Liver (tissue), 8 donors: ENCODE measurements at regions not wholly inside any gene's neighbourhood (a gene's known extent, or its start where the extent isn't known, plus 50 kb on each side); places are given as distances from the start of the nearest gene placed in this dataset.

Experiments
- DNase-seq: peaks from one replicate; pipeline ENCODE4 v3.0.0-alpha.2; 2017; ENCODE audit warnings: low spot score
- H3K27ac ChIP-seq, 2 donors: one replicate each; pipeline ENCODE4 v1.7.0; 2013; ENCODE audit warnings: inconsistent platforms in 2 of 2, low read length in 2 of 2, control low read depth in 1 of 2, low read depth in 1 of 2, mild to moderate bottlenecking in 1 of 2
- H3K27me3 ChIP-seq, 4 donors: one replicate each; pipeline versions ENCODE4 v1.6.1 to v1.7.0; 2013; ENCODE audit warnings: low read length in 3 of 4, inconsistent platforms in 1 of 4, mild to moderate bottlenecking in 1 of 4, moderate library complexity in 1 of 4; ENCODE audit not compliant: control insufficient read depth in 4 of 4, insufficient read depth in 4 of 4
- H3K36me3 ChIP-seq, 4 donors: one replicate each; pipeline versions ENCODE4 v1.6.1 to v1.7.0; 2013; ENCODE audit warnings: low read length in 3 of 4, mild to moderate bottlenecking in 3 of 4, low read depth in 1 of 4, moderate library complexity in 1 of 4; ENCODE audit not compliant: control insufficient read depth in 4 of 4, insufficient read depth in 3 of 4
- H3K4me1 ChIP-seq, 4 donors: one replicate each; pipeline versions ENCODE4 v1.6.1 to v1.7.0; 2013; ENCODE audit warnings: low read length in 3 of 4, mild to moderate bottlenecking in 3 of 4, moderate library complexity in 1 of 4; ENCODE audit not compliant: control insufficient read depth in 4 of 4, insufficient read depth in 4 of 4
- H3K4me3 ChIP-seq, 3 donors: one replicate each; pipeline versions ENCODE4 v1.6.1 to v1.7.0; 2013; ENCODE audit warnings: low read length in 3 of 3, control low read depth in 1 of 3, low read depth in 1 of 3, mild to moderate bottlenecking in 1 of 3
- H3K9ac ChIP-seq, 2 donors: one replicate each; pipeline ENCODE4 v1.7.0; 2013; ENCODE audit warnings: low read length in 2 of 2, mild to moderate bottlenecking in 2 of 2, moderate library complexity in 2 of 2, control low read depth in 1 of 2, low read depth in 1 of 2
- H3K9me3 ChIP-seq, 4 donors: one replicate each; pipeline versions ENCODE4 v1.6.1 to v1.7.0; 2013; ENCODE audit warnings: low read length in 3 of 4; ENCODE audit not compliant: control insufficient read depth in 4 of 4
- FOXA1 ChIP-seq: IDR thresholded peaks from 2 replicates; pipeline ENCODE4 v1.6.1; 2016; ENCODE audit warnings: antibody characterized with exemption
- GABPA ChIP-seq, 2 donors: IDR thresholded peaks in 1 of 2; conservative IDR thresholded peaks in 1 of 2; 2 replicates each; pipeline ENCODE4 v1.6.1; 2016; ENCODE audit warnings: antibody characterized with exemption in 2 of 2, mild to moderate bottlenecking in 1 of 2, moderate library complexity in 1 of 2
- HNF4A ChIP-seq, 2 donors: conservative IDR thresholded peaks; 2 replicates each; pipeline ENCODE4 v1.6.1; 2016; ENCODE audit warnings: antibody characterized with exemption in 2 of 2, mild to moderate bottlenecking in 2 of 2
- JUND ChIP-seq, 2 donors: IDR thresholded peaks; 2 replicates each; pipeline ENCODE4 v1.6.1; 2016; ENCODE audit warnings: antibody characterized with exemption in 2 of 2
- NR2F2 ChIP-seq: IDR thresholded peaks from 2 replicates; pipeline ENCODE4 v1.6.1; 2016; ENCODE audit warnings: antibody characterized with exemption
- SP1 ChIP-seq: IDR thresholded peaks from 2 replicates; pipeline ENCODE4 v1.6.1; 2018; ENCODE audit warnings: antibody characterized with exemption, mild to moderate bottlenecking
- YY1 ChIP-seq: IDR thresholded peaks from 2 replicates; pipeline ENCODE4 v1.6.1; 2016; ENCODE audit warnings: antibody characterized with exemption, mild to moderate bottlenecking
- WGBS: extraction: QIAGEN DNeasy Blood & Tissue Kit; methylation state at CpG from one replicate; pipeline ENCODE4 v1.1.7; 2013; 5-methylcytosine and 5-hydroxymethylcytosine counted together
- TF ChIP-seq, protein P1 (sequence below): IDR thresholded peaks from 2 replicates; pipeline ENCODE4 v1.6.1; 2016; ENCODE audit warnings: antibody characterized with exemption, mild to moderate bottlenecking
- TF ChIP-seq, protein P2 (sequence below): fragments of 150-350 bp; IDR thresholded peaks from 2 replicates; pipeline ENCODE4 v1.5.1; 2017; ENCODE audit warnings: improper control_type of control experiment, low read depth, low read length; ENCODE audit not compliant: missing input control
- TF ChIP-seq, protein P3 (sequence below): IDR thresholded peaks from 2 replicates; pipeline ENCODE4 v1.6.1; 2016; ENCODE audit warnings: antibody characterized with exemption
- TF ChIP-seq, protein P4 (sequence below): IDR thresholded peaks from 2 replicates; pipeline ENCODE4 v1.6.1; 2016; ENCODE audit warnings: antibody characterized with exemption
- donor health status: healthy.
- donor health status: healthy.
- donor health status: healthy.
- donor health status: healthy.
- donor health status: healthy.

DNA sequence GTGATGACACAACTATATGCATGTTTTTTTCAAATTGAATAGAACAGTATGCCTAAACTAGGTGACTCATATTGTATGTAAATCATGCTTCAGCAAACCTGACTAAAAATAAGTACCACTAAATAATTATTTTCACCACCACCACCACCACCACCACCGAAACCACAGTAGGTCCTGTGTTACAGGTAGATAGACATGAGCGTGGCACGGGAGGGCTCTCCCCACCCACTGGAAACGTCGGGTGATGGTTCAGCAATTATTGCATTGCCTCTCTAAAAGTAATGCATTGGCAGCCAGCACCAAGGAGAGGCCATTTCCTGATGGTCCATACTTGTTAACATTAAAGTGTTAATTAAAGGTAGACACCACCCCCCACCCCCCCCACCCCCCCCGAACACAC, 297.0 kb upstream of the NCAM2 start (continued):
- TF ChIP-seq, protein P1, sequence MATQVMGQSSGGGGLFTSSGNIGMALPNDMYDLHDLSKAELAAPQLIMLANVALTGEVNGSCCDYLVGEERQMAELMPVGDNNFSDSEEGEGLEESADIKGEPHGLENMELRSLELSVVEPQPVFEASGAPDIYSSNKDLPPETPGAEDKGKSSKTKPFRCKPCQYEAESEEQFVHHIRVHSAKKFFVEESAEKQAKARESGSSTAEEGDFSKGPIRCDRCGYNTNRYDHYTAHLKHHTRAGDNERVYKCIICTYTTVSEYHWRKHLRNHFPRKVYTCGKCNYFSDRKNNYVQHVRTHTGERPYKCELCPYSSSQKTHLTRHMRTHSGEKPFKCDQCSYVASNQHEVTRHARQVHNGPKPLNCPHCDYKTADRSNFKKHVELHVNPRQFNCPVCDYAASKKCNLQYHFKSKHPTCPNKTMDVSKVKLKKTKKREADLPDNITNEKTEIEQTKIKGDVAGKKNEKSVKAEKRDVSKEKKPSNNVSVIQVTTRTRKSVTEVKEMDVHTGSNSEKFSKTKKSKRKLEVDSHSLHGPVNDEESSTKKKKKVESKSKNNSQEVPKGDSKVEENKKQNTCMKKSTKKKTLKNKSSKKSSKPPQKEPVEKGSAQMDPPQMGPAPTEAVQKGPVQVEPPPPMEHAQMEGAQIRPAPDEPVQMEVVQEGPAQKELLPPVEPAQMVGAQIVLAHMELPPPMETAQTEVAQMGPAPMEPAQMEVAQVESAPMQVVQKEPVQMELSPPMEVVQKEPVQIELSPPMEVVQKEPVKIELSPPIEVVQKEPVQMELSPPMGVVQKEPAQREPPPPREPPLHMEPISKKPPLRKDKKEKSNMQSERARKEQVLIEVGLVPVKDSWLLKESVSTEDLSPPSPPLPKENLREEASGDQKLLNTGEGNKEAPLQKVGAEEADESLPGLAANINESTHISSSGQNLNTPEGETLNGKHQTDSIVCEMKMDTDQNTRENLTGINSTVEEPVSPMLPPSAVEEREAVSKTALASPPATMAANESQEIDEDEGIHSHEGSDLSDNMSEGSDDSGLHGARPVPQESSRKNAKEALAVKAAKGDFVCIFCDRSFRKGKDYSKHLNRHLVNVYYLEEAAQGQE, result no peak
- TF ChIP-seq, protein P2, sequence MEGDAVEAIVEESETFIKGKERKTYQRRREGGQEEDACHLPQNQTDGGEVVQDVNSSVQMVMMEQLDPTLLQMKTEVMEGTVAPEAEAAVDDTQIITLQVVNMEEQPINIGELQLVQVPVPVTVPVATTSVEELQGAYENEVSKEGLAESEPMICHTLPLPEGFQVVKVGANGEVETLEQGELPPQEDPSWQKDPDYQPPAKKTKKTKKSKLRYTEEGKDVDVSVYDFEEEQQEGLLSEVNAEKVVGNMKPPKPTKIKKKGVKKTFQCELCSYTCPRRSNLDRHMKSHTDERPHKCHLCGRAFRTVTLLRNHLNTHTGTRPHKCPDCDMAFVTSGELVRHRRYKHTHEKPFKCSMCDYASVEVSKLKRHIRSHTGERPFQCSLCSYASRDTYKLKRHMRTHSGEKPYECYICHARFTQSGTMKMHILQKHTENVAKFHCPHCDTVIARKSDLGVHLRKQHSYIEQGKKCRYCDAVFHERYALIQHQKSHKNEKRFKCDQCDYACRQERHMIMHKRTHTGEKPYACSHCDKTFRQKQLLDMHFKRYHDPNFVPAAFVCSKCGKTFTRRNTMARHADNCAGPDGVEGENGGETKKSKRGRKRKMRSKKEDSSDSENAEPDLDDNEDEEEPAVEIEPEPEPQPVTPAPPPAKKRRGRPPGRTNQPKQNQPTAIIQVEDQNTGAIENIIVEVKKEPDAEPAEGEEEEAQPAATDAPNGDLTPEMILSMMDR, result no peak

DNA sequence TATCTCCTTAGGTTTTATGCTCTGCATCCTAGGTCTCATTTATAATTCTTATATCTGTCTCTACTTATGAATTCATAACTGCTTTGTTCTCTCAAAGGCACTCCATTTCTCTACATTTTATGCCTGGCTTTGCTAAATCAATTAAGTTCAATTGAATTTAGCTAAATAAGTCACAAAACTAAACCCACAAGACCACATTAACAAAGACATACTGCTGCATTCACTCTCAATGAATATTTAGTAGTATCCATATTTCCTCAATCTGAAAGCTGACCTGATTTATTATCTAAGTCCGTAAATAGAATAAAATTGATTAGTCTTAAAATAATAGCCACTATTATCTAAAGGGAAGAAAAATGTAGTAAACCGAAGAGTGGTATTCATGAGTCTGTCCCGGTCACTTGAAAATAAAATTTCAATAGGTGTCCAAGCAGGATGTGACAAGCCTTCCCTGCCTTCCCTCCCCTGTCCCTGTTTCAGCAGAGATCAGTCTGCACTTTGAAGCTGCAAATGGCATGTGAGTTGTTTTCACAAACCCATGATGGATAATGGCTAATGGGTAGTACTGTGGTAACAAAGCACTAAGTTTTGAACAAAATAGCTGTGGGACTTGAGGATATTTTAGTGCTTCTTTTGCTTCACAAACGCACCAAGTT, 295.0 kb upstream of the NCAM2 start:
- Histone ChIP-seq H3K36me3 (no peaks in the 10 kb centered on the region), H3K27me3 (no peaks in the 10 kb centered on the region), H3K27ac (no peak overlapping the region), H3K4me3 (no peak overlapping the region), H3K9ac (no peak overlapping the region), H3K4me1 (no peaks in the 10 kb centered on the region), H3K9me3 (no peaks in the 10 kb centered on the region)
- no peak for TF ChIP-seq NR2F2
- TF ChIP-seq FOXA1, result no peak
- no peak for TF ChIP-seq JUND (IDR thresholded peaks at IDR 0.05)
- TF ChIP-seq, protein P1, result no peak
- TF ChIP-seq, protein P3, sequence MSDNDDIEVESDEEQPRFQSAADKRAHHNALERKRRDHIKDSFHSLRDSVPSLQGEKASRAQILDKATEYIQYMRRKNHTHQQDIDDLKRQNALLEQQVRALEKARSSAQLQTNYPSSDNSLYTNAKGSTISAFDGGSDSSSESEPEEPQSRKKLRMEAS, result no peak
- TF ChIP-seq HNF4A (conservative IDR thresholded peaks at IDR 0.05), result no peak
- TF ChIP-seq SP1, result no peak
- TF ChIP-seq YY1, result no peak
- TF ChIP-seq, protein P2, result no peak
- TF ChIP-seq, protein P4, sequence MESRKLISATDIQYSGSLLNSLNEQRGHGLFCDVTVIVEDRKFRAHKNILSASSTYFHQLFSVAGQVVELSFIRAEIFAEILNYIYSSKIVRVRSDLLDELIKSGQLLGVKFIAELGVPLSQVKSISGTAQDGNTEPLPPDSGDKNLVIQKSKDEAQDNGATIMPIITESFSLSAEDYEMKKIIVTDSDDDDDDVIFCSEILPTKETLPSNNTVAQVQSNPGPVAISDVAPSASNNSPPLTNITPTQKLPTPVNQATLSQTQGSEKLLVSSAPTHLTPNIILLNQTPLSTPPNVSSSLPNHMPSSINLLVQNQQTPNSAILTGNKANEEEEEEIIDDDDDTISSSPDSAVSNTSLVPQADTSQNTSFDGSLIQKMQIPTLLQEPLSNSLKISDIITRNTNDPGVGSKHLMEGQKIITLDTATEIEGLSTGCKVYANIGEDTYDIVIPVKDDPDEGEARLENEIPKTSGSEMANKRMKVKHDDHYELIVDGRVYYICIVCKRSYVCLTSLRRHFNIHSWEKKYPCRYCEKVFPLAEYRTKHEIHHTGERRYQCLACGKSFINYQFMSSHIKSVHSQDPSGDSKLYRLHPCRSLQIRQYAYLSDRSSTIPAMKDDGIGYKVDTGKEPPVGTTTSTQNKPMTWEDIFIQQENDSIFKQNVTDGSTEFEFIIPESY, result no peak
- no peak for TF ChIP-seq GABPA (IDR thresholded peaks at IDR 0.05 in 1 of 2, conservative IDR thresholded peaks at IDR 0.05 in 1 of 2)
- no peak for DNase-seq
- WGBS, result 73% methylated on average over 4 of the region's 4 CpGs
